ENCODE measurements at regions not wholly inside any gene's neighbourhood (a gene's known extent, or its start where the extent isn't known, plus 50 kb on each side); places are given as distances from the start of the nearest gene placed in this dataset.

- no peak overlapping the region for H3K9ac ChIP-seq (ENCODE audit: low read length)
- CTCF ChIA-PET, result no interaction called here
- no peak overlapping the region for H3K4me2 ChIP-seq (ENCODE audit: low read length)
- RAD21 ChIA-PET (ENCODE audit: low non-redundant PET in 1 of 2, low total read pairs in 2 of 2, uncharacterized antibody in 2 of 2, unreplicated experiment in 2 of 2), result no interaction called here
- DNase-seq (ENCODE audit: low read depth, low spot score) (no peak), ATAC-seq (no peak)
- H4K20me1 ChIP-seq (ENCODE audit: insufficient read depth), result no peaks in the 10 kb centered on the region
- no peaks in the 10 kb centered on the region for H3K27me3 ChIP-seq (ENCODE audit: insufficient read depth, low read length)
- TF ChIP-seq FOSL1 (IDR thresholded peaks at IDR 0.05; ENCODE audit: low read depth), result no peak
- TF ChIP-seq REST (IDR thresholded peaks at IDR 0.05; ENCODE audit: low read depth), result no peak
- no peak for TF ChIP-seq CEBPB (IDR thresholded peaks at IDR 0.05; ENCODE audit: low read depth)
- TF ChIP-seq SIN3A (IDR thresholded peaks at IDR 0.05; ENCODE audit: low read depth), result no peak
- TF ChIP-seq EGR1 (IDR thresholded peaks at IDR 0.05; ENCODE audit: low read depth), result no peak
- TF ChIP-seq ATF3 (IDR thresholded peaks at IDR 0.05), result no peak
- TF ChIP-seq TCF7L2 (IDR thresholded peaks at IDR 0.05; ENCODE audit: borderline replicate concordance, extremely low read depth, insufficient read depth, insufficient read length), result no peak
- no peak for TF ChIP-seq RAD21 (IDR thresholded peaks at IDR 0.05; ENCODE audit: low read depth)
- TF ChIP-seq EZH2phosphoT487 (IDR thresholded peaks at IDR 0.05; ENCODE audit: borderline replicate concordance), result no peak
- no peak for TF ChIP-seq ZBTB33 (IDR thresholded peaks at IDR 0.05; ENCODE audit: extremely low read depth, insufficient replicate concordance, low read length)
- no peak for TF ChIP-seq YY1 (IDR thresholded peaks at IDR 0.05; ENCODE audit: extremely low read depth, insufficient replicate concordance, low read depth, low read length)
- TF ChIP-seq CBX3 (IDR thresholded peaks at IDR 0.05; ENCODE audit: low read depth), result no peak
- no peak overlapping the region for H2AFZ ChIP-seq (ENCODE audit: low read depth, low read length, poor library complexity, severe bottlenecking)
- intact Hi-C loops (cut with micrococcal nuclease), result no loop called here
- no peaks in the 10 kb centered on the region for H3K9me2 ChIP-seq (ENCODE audit: insufficient read depth)
- H3K79me2 ChIP-seq (ENCODE audit: insufficient read depth, low read length), result no peaks in the 10 kb centered on the region
- no peaks in the 10 kb centered on the region for H3K36me3 ChIP-seq (ENCODE audit: control insufficient read depth in 1 of 2, insufficient read depth in 2 of 2, low read length in 2 of 2)
- no peak overlapping the region for H3K27ac ChIP-seq (ENCODE audit: low read depth, low read length)
- H3K9me3 ChIP-seq (ENCODE audit: control insufficient read depth in 1 of 2, insufficient read depth in 1 of 2, low read depth in 1 of 2, low read length in 2 of 2), result no peaks in the 10 kb centered on the region
- POLR2A ChIA-PET, result no interaction called here
- H3K4me1 ChIP-seq (ENCODE audit: control insufficient read depth in 1 of 2, insufficient read depth in 2 of 2, low read length in 2 of 2), result no peaks in the 10 kb centered on the region
- BruUV-seq (replicated peaks), result no TSS peak
- H3K4me3 ChIP-seq (replicated peaks in 1 of 2; ENCODE audit: low read depth in 1 of 2, low read length in 2 of 2), result no peak overlapping the region
These were observed 466.4 kb downstream of the MAGEE1 start for GRCh38 chrX:76893930-76894329.
